Activated CD8-positive, alpha-beta memory T cell treated with anti-CD3 and anti-CD28 coated beads, Interleukin-2, amount 10 ng/mL, durations not matched to agents 7 days and 5 days (primary cell): ENCODE measurements at regions not wholly inside any gene's neighbourhood (a gene's known extent, or its start where the extent isn't known, plus 50 kb on each side); places are given as distances from the start of the nearest gene placed in this dataset.
"Not testable (repeated sequence)": the region's sequence is repeated elsewhere in the genome, so short reads cannot be mapped to it uniquely, and the experiment has no call there.

Experiments used
- ATAC-seq: fragments of 150-1000 bp; cut with Tn5 transposase; one replicate; pipeline ENCODE4 v1.10.0; 2021; ENCODE audit warnings: moderate library complexity
- CTCF ChIA-PET: fragments of 350-600 bp; sonication (Branson Sonifier 250); formaldehyde crosslinking; loops from one replicate; lab custom pipeline; 2021; ENCODE audit warnings: antibody characterized with exemption; lab: Charles Lee
- DNase-seq: peaks from one replicate; pipeline ENCODE4 v3.0.0-alpha.2; 2020
- H3K27ac Mint-ChIP-seq: one replicate; pipeline ENCODE4 v1.8.0; 2021; ENCODE audit warnings: mild to moderate bottlenecking, mixed read lengths
- H3K27me3 Mint-ChIP-seq: one replicate; pipeline ENCODE4 v1.8.0; 2021; ENCODE audit warnings: mixed read lengths
- H3K36me3 Mint-ChIP-seq: one replicate; pipeline ENCODE4 v1.8.0; 2021; ENCODE audit warnings: mild to moderate bottlenecking, mixed read lengths
- H3K4me1 Mint-ChIP-seq: one replicate; pipeline ENCODE4 v1.8.0; 2021; ENCODE audit warnings: mixed read lengths
- H3K4me3 Mint-ChIP-seq: one replicate; pipeline ENCODE4 v1.8.0; 2021; ENCODE audit warnings: mild to moderate bottlenecking, moderate library complexity, mixed read lengths
- H3K9me3 Mint-ChIP-seq: one replicate; pipeline ENCODE4 v1.8.0; 2022; ENCODE audit warnings: low read depth, mixed read lengths

DNA sequence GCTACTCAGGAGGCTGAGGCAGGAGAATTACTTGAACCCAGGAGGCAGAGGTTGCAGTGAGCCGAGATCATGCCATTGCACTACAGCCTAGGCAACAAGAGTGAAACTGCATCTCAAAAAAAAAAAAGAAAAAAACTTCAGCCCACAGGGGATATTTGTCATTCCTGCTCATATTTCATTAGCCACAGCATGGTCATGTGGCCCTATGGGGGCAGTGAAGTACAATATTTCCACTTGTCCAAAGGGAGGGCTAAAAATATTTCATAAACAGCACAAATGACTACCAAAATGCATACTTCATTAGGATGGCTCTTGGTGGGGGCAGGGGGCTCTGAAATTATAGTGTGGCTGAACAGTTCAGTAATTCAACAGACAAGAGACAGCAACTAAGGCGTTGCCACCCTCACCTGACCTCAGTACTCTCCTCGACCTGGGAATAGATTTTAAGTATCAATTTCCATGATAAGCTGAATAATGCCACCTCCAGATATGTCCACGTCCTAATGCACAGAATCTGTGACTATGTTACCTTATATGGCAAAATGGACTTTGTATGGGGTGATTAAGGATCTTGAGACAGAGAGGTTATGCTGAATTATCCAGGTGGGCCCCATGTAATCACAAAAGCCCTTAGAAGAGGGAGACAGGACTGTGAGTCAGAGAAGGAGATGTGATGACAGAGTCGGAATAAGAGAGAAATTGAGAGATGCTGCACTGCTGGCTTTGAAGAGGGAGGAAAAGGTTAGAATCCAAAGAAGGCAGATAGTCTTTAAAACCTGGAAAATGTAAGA is 158.2 kb upstream of the CRIM1 start:
- Mint-ChIP-seq H3K9me3 (peaks cover 3% of the 10 kb centered on the region), H3K4me3 (no peak overlapping the region), H3K27ac (no peak overlapping the region), H3K36me3 (peaks cover 5% of the 10 kb centered on the region), H3K27me3 (no peaks in the 10 kb centered on the region), H3K4me1 (no peaks in the 10 kb centered on the region)
- CTCF ChIA-PET = no interaction called here
- DNase-seq = no peak
- no peak for ATAC-seq

DNA sequence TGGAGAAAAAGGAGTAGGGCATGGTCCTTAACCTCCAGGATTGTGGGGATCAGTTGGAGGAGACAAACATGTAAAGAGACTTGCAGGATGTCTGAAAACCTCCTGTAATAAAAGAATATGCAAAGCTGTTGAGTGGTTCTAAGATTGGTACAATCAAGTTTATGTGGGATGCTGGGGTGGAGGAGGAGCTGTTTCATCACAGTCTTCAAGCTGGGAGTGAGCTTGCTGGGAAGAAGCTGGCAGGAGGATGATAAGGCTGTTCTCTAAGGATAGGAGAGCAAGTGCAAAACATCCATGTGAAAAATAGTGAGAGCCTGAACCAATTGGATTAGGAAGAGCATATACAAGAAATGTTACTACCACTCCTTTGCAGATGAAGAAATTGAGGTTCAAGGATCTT is 161.9 kb upstream of the CRIM1 start:
- Mint-ChIP-seq H3K27me3 (no peaks in the 10 kb centered on the region), H3K4me3 (no peak overlapping the region), H3K36me3 (no peaks in the 10 kb centered on the region), H3K4me1 (no peaks in the 10 kb centered on the region), H3K27ac (no peak overlapping the region), H3K9me3 (no peaks in the 10 kb centered on the region)
- ATAC-seq (no peak), DNase-seq (no peak)
- CTCF ChIA-PET = no interaction called here

GRCh38 chr2:36192983-36193382 is 162.6 kb upstream of the CRIM1 start:
- no peaks in the 10 kb centered on the region for H3K4me1 Mint-ChIP-seq
- DNase-seq = no peak
- H3K9me3 Mint-ChIP-seq = no peaks in the 10 kb centered on the region
- ATAC-seq = no peak
- H3K36me3 Mint-ChIP-seq = no peaks in the 10 kb centered on the region
- H3K4me3 Mint-ChIP-seq = no peak overlapping the region
- CTCF ChIA-PET = no interaction called here
- no peak overlapping the region for H3K27ac Mint-ChIP-seq
- peaks cover 4% of the 10 kb centered on the region for H3K27me3 Mint-ChIP-seq

DNA sequence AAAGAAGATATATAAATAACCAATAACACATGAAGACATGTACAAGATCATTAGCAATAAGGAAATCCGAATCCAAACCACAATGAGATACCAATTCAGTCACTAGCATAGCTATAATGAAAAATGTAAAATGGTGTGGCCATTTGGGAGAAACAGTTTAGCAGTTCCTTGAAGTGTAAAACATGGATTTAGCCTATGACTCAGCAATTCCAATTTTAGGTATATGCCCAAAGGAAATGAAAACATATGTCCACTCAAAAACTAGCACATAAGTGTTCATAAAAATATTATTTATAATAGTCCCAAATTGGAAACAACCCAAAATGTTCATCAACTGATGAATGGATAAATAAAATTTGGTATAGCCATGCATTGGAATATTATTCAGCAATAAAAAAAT is 165.5 kb upstream of the CRIM1 start:
- CTCF ChIA-PET = no interaction called here
- ATAC-seq = no peak
- H3K27ac Mint-ChIP-seq = no peak overlapping the region
- DNase-seq = no peak
- H3K27me3 Mint-ChIP-seq = peaks cover 4% of the 10 kb centered on the region
- H3K36me3 Mint-ChIP-seq = no peaks in the 10 kb centered on the region
- H3K4me3 Mint-ChIP-seq = no peak overlapping the region
- H3K4me1 Mint-ChIP-seq = no peaks in the 10 kb centered on the region
- H3K9me3 Mint-ChIP-seq = no peaks in the 10 kb centered on the region

DNA sequence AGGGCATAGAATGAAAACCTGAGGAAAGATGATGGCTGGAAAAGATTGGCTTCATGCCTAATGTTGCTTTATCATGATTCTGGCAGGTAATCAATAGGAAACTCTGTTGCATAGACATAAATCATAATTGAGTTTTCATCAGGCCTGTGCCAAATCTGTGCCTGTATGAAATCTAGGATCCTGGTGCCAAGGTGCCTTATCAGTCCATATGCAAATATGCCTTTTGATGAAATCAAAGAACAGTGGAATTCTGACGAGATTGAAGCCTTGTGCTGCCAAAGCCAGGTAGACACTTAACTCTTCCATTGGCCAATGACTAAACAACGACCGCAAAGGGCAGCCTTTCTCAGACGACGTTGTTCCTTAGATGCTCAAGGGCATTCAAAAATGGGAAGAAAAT is 170.0 kb upstream of the CRIM1 start:
- ATAC-seq (no peak), DNase-seq (no peak)
- Mint-ChIP-seq H3K27me3 (peaks cover 4% of the 10 kb centered on the region), H3K4me3 (no peak overlapping the region), H3K36me3 (no peaks in the 10 kb centered on the region), H3K9me3 (no peaks in the 10 kb centered on the region), H3K27ac (no peak overlapping the region), H3K4me1 (no peaks in the 10 kb centered on the region)
- CTCF ChIA-PET = no interaction called here

DNA sequence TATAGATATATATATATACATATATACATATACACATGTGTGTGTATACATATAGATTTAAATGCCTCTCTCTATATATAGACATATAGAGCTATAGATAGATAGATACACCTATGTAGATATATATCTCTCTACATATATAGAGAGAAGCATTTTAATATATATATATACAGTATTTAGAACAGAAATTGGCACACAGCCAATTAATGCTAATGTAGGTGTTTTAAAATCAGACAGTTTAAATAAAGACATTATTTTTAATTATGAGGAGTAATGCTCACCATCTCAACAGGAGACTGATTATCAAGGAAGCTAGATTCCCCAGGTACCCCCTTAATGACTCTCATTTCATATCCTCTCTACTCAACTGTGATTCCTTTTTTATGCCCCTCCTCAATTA is 170.7 kb upstream of the CRIM1 start:
- H3K27ac Mint-ChIP-seq = no peak overlapping the region
- H3K36me3 Mint-ChIP-seq = no peaks in the 10 kb centered on the region
- no peaks in the 10 kb centered on the region for H3K4me1 Mint-ChIP-seq
- H3K27me3 Mint-ChIP-seq = peaks cover 4% of the 10 kb centered on the region
- DNase-seq (no peak), ATAC-seq (no peak)
- no peaks in the 10 kb centered on the region for H3K9me3 Mint-ChIP-seq
- CTCF ChIA-PET = no interaction called here
- H3K4me3 Mint-ChIP-seq = no peak overlapping the region

DNA sequence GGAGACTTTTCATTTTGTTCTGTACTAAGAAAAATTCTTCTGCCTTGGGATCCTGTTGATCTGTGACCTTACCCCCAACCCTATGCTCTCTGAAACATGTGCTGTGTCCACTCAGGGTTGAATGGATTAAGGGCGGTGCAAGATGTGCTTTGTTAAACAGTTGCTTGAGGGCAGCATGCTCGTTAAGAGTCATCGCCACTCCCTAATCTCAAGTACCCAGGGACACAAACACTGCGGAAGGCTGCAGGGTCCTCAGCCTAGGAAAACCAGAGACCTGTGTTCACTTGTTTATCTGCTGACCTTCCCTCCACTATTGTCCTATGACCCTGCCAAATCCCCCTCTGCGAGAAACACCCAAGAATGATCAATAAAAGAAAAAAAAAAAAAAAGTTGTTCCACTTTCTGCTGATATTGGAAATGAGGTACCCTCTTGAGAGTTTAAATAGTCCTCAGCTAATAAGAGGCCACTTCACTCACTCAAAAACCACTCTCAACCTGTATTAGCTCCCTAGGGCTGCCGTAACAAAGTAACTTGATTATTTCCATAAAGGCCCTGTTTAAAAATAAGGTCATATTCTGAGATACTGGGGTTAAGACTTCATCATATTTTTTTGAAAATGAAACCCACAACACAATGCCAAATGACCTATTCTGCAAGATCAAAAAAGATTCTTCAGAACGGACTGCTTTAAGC is 174.6 kb upstream of the CRIM1 start:
- CTCF ChIA-PET, H3K9me3 Mint-ChIP-seq, H3K27ac Mint-ChIP-seq, H3K4me1 Mint-ChIP-seq, DNase-seq, H3K27me3 Mint-ChIP-seq, H3K4me3 Mint-ChIP-seq, H3K36me3 Mint-ChIP-seq, ATAC-seq: not testable (repeated sequence)

- H3K9me3 Mint-ChIP-seq, DNase-seq, H3K4me1 Mint-ChIP-seq, H3K36me3 Mint-ChIP-seq, H3K27me3 Mint-ChIP-seq, CTCF ChIA-PET, ATAC-seq, H3K27ac Mint-ChIP-seq, H3K4me3 Mint-ChIP-seq: not testable (repeated sequence)
These were observed 175.3 kb upstream of the CRIM1 start for GRCh38 chr2:36180293-36180692.

- H3K36me3 Mint-ChIP-seq, H3K4me1 Mint-ChIP-seq, H3K27ac Mint-ChIP-seq, H3K9me3 Mint-ChIP-seq, CTCF ChIA-PET, H3K27me3 Mint-ChIP-seq, H3K4me3 Mint-ChIP-seq, DNase-seq, ATAC-seq: not testable (repeated sequence)
These were observed 175.8 kb upstream of the CRIM1 start for GRCh38 chr2:36179668-36180269.

- H3K4me1 Mint-ChIP-seq = no peaks in the 10 kb centered on the region
These were observed 177.2 kb upstream of the CRIM1 start for GRCh38 chr2:36178384-36178783.

DNA sequence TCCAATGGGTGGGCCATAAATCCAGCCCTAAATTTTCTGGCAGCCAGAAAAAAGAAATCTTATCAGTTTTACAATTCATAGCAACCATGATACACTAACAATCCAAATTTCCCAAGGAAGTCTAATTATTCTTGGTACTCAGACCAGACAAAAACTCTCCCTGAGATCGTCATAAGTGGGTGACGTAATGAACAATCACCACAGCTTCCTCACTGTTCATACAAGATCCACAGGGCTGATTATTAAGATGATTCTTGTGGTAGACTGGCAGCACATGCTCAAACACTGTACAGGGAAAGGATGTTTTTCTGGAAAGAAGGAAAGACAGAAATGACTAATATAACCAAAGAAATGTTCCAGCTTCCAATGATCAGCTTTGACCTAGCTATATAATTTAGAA is 178.3 kb upstream of the CRIM1 start:
- DNase-seq (no peak), ATAC-seq (no peak)
- CTCF ChIA-PET = no interaction called here
- Mint-ChIP-seq H3K27ac (no peak overlapping the region), H3K27me3 (no peaks in the 10 kb centered on the region), H3K36me3 (no peaks in the 10 kb centered on the region), H3K4me3 (no peak overlapping the region), H3K9me3 (no peaks in the 10 kb centered on the region), H3K4me1 (no peaks in the 10 kb centered on the region)

More at GRCh38 chr2:36178384-36178783, 177.2 kb upstream of the CRIM1 start:
- ATAC-seq (no peak), DNase-seq (no peak)
- no peaks in the 10 kb centered on the region for H3K36me3 Mint-ChIP-seq
- H3K27me3 Mint-ChIP-seq = no peaks in the 10 kb centered on the region
- no peak overlapping the region for H3K27ac Mint-ChIP-seq
- H3K4me3 Mint-ChIP-seq = no peak overlapping the region
- CTCF ChIA-PET = no interaction called here
- H3K9me3 Mint-ChIP-seq = no peaks in the 10 kb centered on the region

DNA sequence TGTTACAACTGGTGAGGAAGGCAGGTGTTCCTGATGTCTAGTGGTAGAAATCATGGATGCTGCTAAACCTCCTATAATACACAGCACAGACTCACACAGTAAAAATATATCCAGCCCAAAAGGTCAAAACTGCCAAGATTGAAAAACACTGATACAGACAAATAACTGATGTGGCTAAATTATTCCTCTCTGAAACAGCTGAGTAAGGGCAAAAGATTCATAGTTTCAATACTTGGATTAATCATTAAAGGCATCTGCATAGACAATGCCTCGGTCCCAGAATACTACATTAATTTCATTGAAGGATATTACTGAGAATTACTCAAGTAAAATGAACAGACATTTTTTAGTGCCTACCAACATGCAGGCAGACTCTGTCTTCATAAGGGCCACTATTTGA is 180.7 kb upstream of the CRIM1 start:
- Mint-ChIP-seq H3K36me3 (no peaks in the 10 kb centered on the region), H3K9me3 (no peaks in the 10 kb centered on the region), H3K27ac (no peak overlapping the region), H3K27me3 (no peaks in the 10 kb centered on the region), H3K4me1 (no peaks in the 10 kb centered on the region), H3K4me3 (no peak overlapping the region)
- ATAC-seq (no peak), DNase-seq (no peak)
- CTCF ChIA-PET = no interaction called here

DNA sequence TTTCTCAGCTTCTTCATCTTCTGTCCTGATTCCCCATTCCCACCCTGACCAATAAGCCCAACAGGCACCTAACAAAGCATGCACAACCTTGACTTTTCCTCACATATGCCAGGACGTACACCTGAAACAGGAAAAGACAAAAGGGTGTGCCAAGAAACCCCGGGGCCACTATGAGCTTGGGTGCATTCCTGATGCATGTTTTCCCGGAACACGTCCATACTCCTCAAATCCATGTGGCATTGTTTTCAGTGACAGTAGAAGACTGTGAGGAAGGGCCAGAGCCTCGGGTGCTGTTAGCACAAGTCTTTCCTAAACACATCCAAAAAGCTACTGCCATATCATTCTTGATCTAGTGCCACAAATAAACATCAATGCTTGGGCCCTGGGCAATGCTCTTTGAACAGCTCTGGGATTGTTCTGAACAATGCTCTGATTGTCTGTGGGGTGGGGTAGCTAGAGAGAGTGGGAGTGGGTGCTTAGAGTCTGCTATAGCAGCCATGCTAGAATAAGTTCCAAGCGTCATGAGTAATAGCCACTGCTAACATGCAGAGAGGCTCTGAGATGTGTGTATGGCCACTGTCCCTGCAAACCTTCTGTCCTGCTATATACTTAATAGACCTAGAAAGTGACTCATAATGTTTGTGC is 181.7 kb upstream of the CRIM1 start:
- CTCF ChIA-PET = no interaction called here
- ATAC-seq = no peak
- no peak for DNase-seq
- Mint-ChIP-seq H3K27me3 (no peaks in the 10 kb centered on the region), H3K4me3 (no peak overlapping the region), H3K36me3 (no peaks in the 10 kb centered on the region), H3K9me3 (no peaks in the 10 kb centered on the region), H3K4me1 (no peaks in the 10 kb centered on the region), H3K27ac (no peak overlapping the region)

- DNase-seq (no peak), ATAC-seq (no peak)
- H3K9me3 Mint-ChIP-seq = no peaks in the 10 kb centered on the region
- H3K4me1 Mint-ChIP-seq = no peaks in the 10 kb centered on the region
- H3K36me3 Mint-ChIP-seq = no peaks in the 10 kb centered on the region
- H3K4me3 Mint-ChIP-seq = no peak overlapping the region
- no peaks in the 10 kb centered on the region for H3K27me3 Mint-ChIP-seq
- CTCF ChIA-PET = no interaction called here
- no peak overlapping the region for H3K27ac Mint-ChIP-seq
These were observed 182.8 kb upstream of the CRIM1 start for GRCh38 chr2:36172824-36173223.
